ENCODE measurements at regions not wholly inside any gene's neighbourhood (a gene's known extent, or its start where the extent isn't known, plus 50 kb on each side); places are given as distances from the start of the nearest gene placed in this dataset.

DNA sequence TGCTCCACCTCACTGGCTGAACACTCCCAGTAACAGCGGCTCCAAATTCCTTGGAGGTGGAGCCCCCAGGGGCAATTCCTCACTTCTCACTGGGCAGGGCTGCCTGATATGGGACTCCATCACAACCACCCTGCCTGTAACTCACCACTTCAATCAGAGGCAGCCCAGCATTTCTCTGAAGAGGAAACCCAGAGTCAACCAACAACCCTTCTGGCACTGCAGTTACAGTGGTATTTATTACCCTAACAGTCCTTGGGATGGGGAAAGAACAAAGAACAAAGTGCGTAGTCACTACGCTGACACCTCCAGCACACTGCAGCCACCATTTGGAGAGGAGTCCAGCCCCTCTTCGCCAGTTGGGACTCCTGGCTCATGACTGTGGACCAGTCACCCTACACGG, 85.7 kb upstream of the GALNT13 start:
- TF ChIP-seq, protein P1, sequence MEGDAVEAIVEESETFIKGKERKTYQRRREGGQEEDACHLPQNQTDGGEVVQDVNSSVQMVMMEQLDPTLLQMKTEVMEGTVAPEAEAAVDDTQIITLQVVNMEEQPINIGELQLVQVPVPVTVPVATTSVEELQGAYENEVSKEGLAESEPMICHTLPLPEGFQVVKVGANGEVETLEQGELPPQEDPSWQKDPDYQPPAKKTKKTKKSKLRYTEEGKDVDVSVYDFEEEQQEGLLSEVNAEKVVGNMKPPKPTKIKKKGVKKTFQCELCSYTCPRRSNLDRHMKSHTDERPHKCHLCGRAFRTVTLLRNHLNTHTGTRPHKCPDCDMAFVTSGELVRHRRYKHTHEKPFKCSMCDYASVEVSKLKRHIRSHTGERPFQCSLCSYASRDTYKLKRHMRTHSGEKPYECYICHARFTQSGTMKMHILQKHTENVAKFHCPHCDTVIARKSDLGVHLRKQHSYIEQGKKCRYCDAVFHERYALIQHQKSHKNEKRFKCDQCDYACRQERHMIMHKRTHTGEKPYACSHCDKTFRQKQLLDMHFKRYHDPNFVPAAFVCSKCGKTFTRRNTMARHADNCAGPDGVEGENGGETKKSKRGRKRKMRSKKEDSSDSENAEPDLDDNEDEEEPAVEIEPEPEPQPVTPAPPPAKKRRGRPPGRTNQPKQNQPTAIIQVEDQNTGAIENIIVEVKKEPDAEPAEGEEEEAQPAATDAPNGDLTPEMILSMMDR (IDR thresholded peaks at IDR 0.05; ENCODE audit: poor library complexity, severe bottlenecking): no peak
- no peak for TF ChIP-seq EP300 (conservative IDR thresholded peaks at IDR 0.05; ENCODE audit: poor library complexity, severe bottlenecking)
- no peak for TF ChIP-seq EZH2 (IDR thresholded peaks at IDR 0.05; ENCODE audit: borderline replicate concordance, insufficient read depth, low read length, poor library complexity, severe bottlenecking)
- TF ChIP-seq, protein P2, sequence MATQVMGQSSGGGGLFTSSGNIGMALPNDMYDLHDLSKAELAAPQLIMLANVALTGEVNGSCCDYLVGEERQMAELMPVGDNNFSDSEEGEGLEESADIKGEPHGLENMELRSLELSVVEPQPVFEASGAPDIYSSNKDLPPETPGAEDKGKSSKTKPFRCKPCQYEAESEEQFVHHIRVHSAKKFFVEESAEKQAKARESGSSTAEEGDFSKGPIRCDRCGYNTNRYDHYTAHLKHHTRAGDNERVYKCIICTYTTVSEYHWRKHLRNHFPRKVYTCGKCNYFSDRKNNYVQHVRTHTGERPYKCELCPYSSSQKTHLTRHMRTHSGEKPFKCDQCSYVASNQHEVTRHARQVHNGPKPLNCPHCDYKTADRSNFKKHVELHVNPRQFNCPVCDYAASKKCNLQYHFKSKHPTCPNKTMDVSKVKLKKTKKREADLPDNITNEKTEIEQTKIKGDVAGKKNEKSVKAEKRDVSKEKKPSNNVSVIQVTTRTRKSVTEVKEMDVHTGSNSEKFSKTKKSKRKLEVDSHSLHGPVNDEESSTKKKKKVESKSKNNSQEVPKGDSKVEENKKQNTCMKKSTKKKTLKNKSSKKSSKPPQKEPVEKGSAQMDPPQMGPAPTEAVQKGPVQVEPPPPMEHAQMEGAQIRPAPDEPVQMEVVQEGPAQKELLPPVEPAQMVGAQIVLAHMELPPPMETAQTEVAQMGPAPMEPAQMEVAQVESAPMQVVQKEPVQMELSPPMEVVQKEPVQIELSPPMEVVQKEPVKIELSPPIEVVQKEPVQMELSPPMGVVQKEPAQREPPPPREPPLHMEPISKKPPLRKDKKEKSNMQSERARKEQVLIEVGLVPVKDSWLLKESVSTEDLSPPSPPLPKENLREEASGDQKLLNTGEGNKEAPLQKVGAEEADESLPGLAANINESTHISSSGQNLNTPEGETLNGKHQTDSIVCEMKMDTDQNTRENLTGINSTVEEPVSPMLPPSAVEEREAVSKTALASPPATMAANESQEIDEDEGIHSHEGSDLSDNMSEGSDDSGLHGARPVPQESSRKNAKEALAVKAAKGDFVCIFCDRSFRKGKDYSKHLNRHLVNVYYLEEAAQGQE (IDR thresholded peaks at IDR 0.05; ENCODE audit: borderline replicate concordance): no peak
- TF ChIP-seq POLR2AphosphoS5 (IDR thresholded peaks at IDR 0.05): no peak
- no peak for TF ChIP-seq RAD21 (conservative IDR thresholded peaks at IDR 0.05)
- no peak for TF ChIP-seq TAF1 (IDR thresholded peaks at IDR 0.05; ENCODE audit: low read depth)
- no peak for TF ChIP-seq MXI1 (conservative IDR thresholded peaks at IDR 0.05; ENCODE audit: poor library complexity, severe bottlenecking)
- no peak for TF ChIP-seq SMC3 (conservative IDR thresholded peaks at IDR 0.05; ENCODE audit: poor library complexity)

All from neural cell (in vitro differentiated cells).